OCI-LY1 (cell line): ENCODE measurements at regions not wholly inside any gene's neighbourhood (a gene's known extent, or its start where the extent isn't known, plus 50 kb on each side); places are given as distances from the start of the nearest gene placed in this dataset.

Experiments used
- H2AFZ ChIP-seq: fragments of 200-600 bp; sonication (generic), shearing (Covaris generic); 2 replicates; pipeline ENCODE4 v1.6.0; 2014; ENCODE audit warnings: antibody characterized with exemption, mild to moderate bottlenecking, low read length
- H3F3A ChIP-seq: fragments of 200-600 bp; sonication (generic), shearing (Covaris generic); 2 replicates; pipeline ENCODE4 v1.6.0; 2014; ENCODE audit warnings: mild to moderate bottlenecking, antibody characterized with exemption, low read length, moderate library complexity; ENCODE audit not compliant: insufficient read depth
- H3K27ac ChIP-seq: fragments of 200-600 bp; sonication (generic); 2 replicates; pipeline ENCODE4 v1.5.1; 2014; ENCODE audit warnings: low read length, mixed run types, mild to moderate bottlenecking, low read depth; ENCODE audit not compliant: poor library complexity, severe bottlenecking
- H3K27me3 ChIP-seq: fragments of 200-600 bp; sonication (generic); 2 replicates; pipeline ENCODE4 v1.6.0; 2014; ENCODE audit warnings: antibody characterized with exemption, mild to moderate bottlenecking, low read length, moderate library complexity; ENCODE audit not compliant: insufficient read depth
- H3K36me3 ChIP-seq: fragments of 200-600 bp; sonication (generic); 2 replicates; pipeline ENCODE4 v1.6.1; 2014; ENCODE audit warnings: mild to moderate bottlenecking, antibody characterized with exemption, low read length, moderate library complexity, mixed read lengths; ENCODE audit not compliant: insufficient read depth
- H3K4me1 ChIP-seq: fragments of 200-600 bp; sonication (generic); 2 replicates; pipeline ENCODE4 v1.5.1; 2014; ENCODE audit warnings: mild to moderate bottlenecking, low read length, moderate library complexity; ENCODE audit not compliant: insufficient read depth, severe bottlenecking
- H3K4me2 ChIP-seq: fragments of 200-600 bp; sonication (generic), shearing (Covaris generic); 2 replicates; pipeline ENCODE4 v1.6.1; 2014; ENCODE audit warnings: low read length
- H3K4me3 ChIP-seq: fragments of 200-600 bp; sonication (generic); 2 replicates; pipeline ENCODE4 v1.5.1; 2014; ENCODE audit warnings: low read length, low read depth, mild to moderate bottlenecking, mixed read lengths; ENCODE audit not compliant: poor library complexity, severe bottlenecking
- H3K79me2 ChIP-seq: fragments of 200-600 bp; shearing (Covaris generic); 2 replicates; pipeline ENCODE4 v1.6.1; 2016; ENCODE audit warnings: mixed run types, low read length, mixed read lengths; ENCODE audit not compliant: insufficient read depth
- H3K9ac ChIP-seq: fragments of 200-600 bp; sonication (generic), shearing (Covaris generic); 2 replicates; pipeline ENCODE4 v1.6.1; 2014; ENCODE audit warnings: mild to moderate bottlenecking, low read length, mixed read lengths
- H3K9me2 ChIP-seq: fragments of 200-600 bp; sonication (generic), shearing (Covaris generic); 2 replicates; pipeline ENCODE4 v1.6.1; 2014; ENCODE audit warnings: low read depth, mild to moderate bottlenecking, low read length, mixed read lengths
- H3K9me3 ChIP-seq: fragments of 200-600 bp; shearing (Covaris generic); 2 replicates; pipeline ENCODE4 v1.6.1; 2014; ENCODE audit warnings: low read length, mixed read lengths
- H4K20me1 ChIP-seq: fragments of 200-600 bp; sonication (generic), shearing (Covaris generic); 2 replicates; pipeline ENCODE4 v1.6.0; 2016; ENCODE audit warnings: mild to moderate bottlenecking, low read length; ENCODE audit not compliant: insufficient read depth
- EZH2 ChIP-seq: fragments of 200-600 bp; sonication (generic), shearing (Covaris generic); IDR thresholded peaks from 2 replicates; pipeline ENCODE4 v1.8.0; 2017; ENCODE audit warnings: borderline replicate concordance, mixed run types, mild to moderate bottlenecking, antibody characterized with exemption, low read length, moderate library complexity, mixed read lengths
- TF ChIP-seq, protein P1 (sequence below): fragments of 200-600 bp; sonication (generic), shearing (Covaris generic); IDR thresholded peaks from 2 replicates; pipeline ENCODE4 v1.5.1; 2017; ENCODE audit warnings: mild to moderate bottlenecking, antibody characterized with exemption, low read length, moderate library complexity, mixed read lengths

DNA sequence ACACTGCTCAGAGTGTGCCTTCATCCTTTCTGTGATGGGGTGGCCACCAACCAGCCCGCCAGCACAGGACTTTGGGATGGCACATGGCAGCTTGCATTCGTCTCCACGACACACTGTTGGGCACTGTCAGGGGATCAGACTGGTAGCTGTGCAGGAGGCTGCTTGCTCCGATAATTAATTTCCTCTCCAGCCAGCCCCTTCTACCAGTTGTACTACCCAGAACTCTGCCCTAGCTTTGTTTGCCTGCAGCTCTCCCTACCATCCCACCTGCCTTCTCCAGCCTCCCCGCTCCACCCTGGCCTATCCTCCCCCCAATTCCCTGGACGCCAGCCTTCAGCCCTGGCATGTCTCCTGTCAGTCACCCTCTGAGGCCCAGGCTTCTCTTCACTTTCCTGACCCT is 228.3 kb downstream of the TSHZ3 start:
- TF ChIP-seq, protein P1, sequence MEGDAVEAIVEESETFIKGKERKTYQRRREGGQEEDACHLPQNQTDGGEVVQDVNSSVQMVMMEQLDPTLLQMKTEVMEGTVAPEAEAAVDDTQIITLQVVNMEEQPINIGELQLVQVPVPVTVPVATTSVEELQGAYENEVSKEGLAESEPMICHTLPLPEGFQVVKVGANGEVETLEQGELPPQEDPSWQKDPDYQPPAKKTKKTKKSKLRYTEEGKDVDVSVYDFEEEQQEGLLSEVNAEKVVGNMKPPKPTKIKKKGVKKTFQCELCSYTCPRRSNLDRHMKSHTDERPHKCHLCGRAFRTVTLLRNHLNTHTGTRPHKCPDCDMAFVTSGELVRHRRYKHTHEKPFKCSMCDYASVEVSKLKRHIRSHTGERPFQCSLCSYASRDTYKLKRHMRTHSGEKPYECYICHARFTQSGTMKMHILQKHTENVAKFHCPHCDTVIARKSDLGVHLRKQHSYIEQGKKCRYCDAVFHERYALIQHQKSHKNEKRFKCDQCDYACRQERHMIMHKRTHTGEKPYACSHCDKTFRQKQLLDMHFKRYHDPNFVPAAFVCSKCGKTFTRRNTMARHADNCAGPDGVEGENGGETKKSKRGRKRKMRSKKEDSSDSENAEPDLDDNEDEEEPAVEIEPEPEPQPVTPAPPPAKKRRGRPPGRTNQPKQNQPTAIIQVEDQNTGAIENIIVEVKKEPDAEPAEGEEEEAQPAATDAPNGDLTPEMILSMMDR = no peak
- TF ChIP-seq EZH2 = no peak

DNA sequence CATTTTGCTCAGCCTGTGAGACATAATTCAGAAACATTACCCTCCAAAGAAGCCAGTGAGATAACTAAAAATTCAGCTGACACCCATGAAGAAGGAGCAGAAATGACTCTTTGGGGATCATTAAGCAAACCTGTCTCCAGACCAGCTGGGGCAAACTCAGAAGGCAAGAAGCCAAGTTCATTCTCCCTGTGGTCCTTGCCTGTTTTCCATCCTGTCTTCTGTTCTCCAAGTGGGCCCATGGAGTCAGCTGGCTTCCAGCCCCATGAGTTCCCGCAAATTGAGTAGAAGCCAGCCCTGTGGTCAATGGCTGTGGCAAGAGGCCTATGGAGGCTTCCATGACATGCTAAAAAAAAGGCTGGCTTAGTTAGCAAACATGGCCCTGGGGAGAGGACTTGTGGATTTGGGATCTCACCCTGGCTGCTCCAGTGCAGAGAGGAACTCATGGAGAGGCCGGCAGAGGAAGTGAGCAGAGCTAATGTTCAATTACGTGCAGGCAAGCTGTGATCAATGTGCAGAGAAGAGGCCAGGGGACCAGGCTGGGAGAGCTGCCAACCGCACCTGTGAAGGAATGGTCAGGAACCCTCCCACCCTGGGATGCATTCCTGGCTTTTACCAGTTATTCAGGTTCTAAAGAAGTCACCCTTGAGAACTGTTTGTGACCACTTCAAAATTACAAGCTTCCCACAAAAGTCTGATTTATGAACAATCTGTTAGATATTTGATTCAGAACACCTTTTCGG is 229.1 kb downstream of the TSHZ3 start:
- Histone ChIP-seq H2AFZ (no peak overlapping the region), H3K4me2 (no peak overlapping the region), H4K20me1 (no peaks in the 10 kb centered on the region), H3K79me2 (no peaks in the 10 kb centered on the region), H3K9me3 (no peaks in the 10 kb centered on the region), H3F3A (no peaks in the 10 kb centered on the region), H3K9me2 (no peaks in the 10 kb centered on the region), H3K4me1 (no peaks in the 10 kb centered on the region), H3K27me3 (no peaks in the 10 kb centered on the region), H3K4me3 (no peak overlapping the region), H3K36me3 (no peaks in the 10 kb centered on the region), H3K27ac (no peak overlapping the region), H3K9ac (no peak overlapping the region)
- TF ChIP-seq EZH2 = no peak
- TF ChIP-seq, protein P1 = no peak

More for the DNA sequence above, 228.3 kb downstream of the TSHZ3 start:
- Histone ChIP-seq H3F3A (no peaks in the 10 kb centered on the region), H3K27me3 (no peaks in the 10 kb centered on the region), H4K20me1 (no peaks in the 10 kb centered on the region), H3K4me2 (no peak overlapping the region), H3K36me3 (no peaks in the 10 kb centered on the region), H2AFZ (no peak overlapping the region), H3K4me3 (no peak overlapping the region), H3K27ac (no peak overlapping the region), H3K9ac (no peak overlapping the region), H3K4me1 (no peaks in the 10 kb centered on the region), H3K9me3 (no peaks in the 10 kb centered on the region), H3K9me2 (no peaks in the 10 kb centered on the region), H3K79me2 (no peaks in the 10 kb centered on the region)

DNA sequence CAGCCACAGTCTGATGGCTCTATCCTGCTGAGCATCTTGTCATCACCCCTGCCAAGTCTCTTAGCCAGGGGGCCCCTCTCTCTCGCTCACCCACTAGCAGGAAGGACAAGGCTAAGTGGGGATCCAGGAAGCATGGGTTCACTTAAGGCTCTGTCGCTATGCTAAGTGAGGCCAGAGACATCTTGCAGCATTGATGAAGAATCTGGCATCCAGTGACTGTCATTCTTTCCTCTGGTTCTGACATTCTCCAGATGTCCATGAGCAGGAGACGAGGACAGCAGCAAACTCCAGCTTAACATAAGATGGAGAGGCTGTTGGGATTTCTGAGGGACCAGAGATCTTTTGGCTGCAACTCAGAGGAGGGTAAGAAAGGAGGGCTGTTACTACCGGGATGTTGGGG is 230.2 kb downstream of the TSHZ3 start:
- Histone ChIP-seq H3K27ac (no peak overlapping the region), H3K79me2 (no peaks in the 10 kb centered on the region), H3K9ac (no peak overlapping the region), H3K4me3 (no peak overlapping the region), H3K27me3 (no peaks in the 10 kb centered on the region), H4K20me1 (no peaks in the 10 kb centered on the region), H3K36me3 (no peaks in the 10 kb centered on the region), H3K9me3 (no peaks in the 10 kb centered on the region), H3K4me1 (no peaks in the 10 kb centered on the region), H3K4me2 (no peak overlapping the region), H2AFZ (no peak overlapping the region), H3K9me2 (no peaks in the 10 kb centered on the region), H3F3A (no peaks in the 10 kb centered on the region)
- TF ChIP-seq, protein P1 = no peak
- TF ChIP-seq EZH2 = no peak
